ENCODE measurements at regions not wholly inside any gene's neighbourhood (a gene's known extent, or its start where the extent isn't known, plus 50 kb on each side); places are given as distances from the start of the nearest gene placed in this dataset.

DNA sequence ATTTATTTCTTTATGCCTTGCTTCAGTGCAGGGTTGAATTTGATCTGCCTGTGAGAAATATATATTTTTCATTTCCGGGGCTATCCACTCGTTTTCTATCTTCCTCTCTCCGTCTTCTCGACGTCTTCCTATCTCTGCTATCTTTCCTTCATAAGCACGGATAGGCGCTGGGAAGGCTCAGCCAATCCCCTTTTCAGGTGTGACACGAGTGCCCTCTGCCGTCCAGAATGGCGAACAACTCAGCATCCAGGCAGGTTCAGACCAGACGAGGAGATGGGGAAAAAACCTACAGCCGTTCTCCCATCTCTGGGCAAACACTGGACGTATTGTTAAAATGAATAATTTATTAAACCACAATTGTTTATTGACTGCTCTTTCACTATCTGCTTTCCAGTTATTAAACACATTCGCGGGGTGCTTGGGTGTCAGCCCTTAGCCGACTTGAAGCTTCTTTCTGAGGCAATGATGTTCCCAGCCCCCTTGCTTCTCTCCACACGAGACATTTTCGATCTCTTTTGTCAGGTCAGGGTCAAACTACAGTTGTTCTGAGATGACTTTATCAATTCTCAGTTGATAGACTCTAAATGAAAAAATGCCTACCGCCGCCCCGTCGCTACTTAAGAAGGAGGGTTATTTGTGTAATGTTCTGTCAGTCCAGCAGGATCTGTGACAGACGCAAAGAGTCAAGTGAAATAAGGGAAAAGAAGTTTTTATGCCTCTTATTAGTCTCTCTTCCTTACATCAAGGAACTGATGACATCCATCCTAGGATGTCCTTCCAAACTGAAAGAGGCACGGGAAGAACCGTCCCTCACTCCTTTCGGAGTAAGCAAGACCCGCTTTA, 96.3 kb upstream of the NOCT start:
- Histone ChIP-seq H3K27me3 (ENCODE audit: control insufficient read depth in 2 of 2, insufficient read depth in 2 of 2, low read length in 2 of 2) (no peaks in the 10 kb centered on the region), H3K9ac (replicated peaks; ENCODE audit: extremely low read depth, insufficient read depth, low read length) (no peak overlapping the region), H3K9me1 (replicated peaks; ENCODE audit: control insufficient read depth, extremely low read depth, insufficient read depth, low read length) (no peaks in the 10 kb centered on the region), H3K4me2 (ENCODE audit: insufficient read depth, low read length) (no peak overlapping the region), H3K36me3 (ENCODE audit: control insufficient read depth in 2 of 2, extremely low read depth in 1 of 2, insufficient read depth in 2 of 2, low read length in 2 of 2) (no peaks in the 10 kb centered on the region), H3K79me2 (ENCODE audit: control insufficient read depth, insufficient read depth, low read length) (no peaks in the 10 kb centered on the region), H3K4me3 (replicated peaks in 1 of 3; ENCODE audit: insufficient read depth in 1 of 3, low read depth in 1 of 3, low read length in 3 of 3) (no peak overlapping the region), H3K9me3 (replicated peaks; ENCODE audit: control insufficient read depth, insufficient read depth, low read length) (no peaks in the 10 kb centered on the region), H3K4me1 (ENCODE audit: control insufficient read depth, extremely low read depth, insufficient read depth, low read length) (no peaks in the 10 kb centered on the region), H4K20me1 (replicated peaks; ENCODE audit: control insufficient read depth, extremely low read depth, insufficient read depth, low read length) (no peaks in the 10 kb centered on the region), H3K27ac (ENCODE audit: insufficient read depth, low read depth, low read length) (no peak overlapping the region), H2AFZ (ENCODE audit: low read depth, low read length) (no peak overlapping the region)
- ChIA-PET CTCF (interaction anchor here (0.8 to 2.8 kb wide), 6 partner anchors 8 to 1099 kb away, joined by 4 to 26 read pairs (median 6); no protein-coding TSS in a partner anchor), POLR2A (no interaction called here)
- FAIRE-seq (peak; percentile 91), DNase-seq (ENCODE audit: low read depth, low spot score) (peak; percentile 74)
- dilution Hi-C loops (cut with MboI; ENCODE audit: extremely low pct_ligation_motif_present, low sequenced_read_pairs) (no loop called here), intact Hi-C loops (cut with micrococcal nuclease) (loop anchor here (1.0 to 10.0 kb wide), 8 partner anchors 48 to 1099 kb away; no protein-coding TSS in a partner anchor)
- TF ChIP-seq FOS (IDR thresholded peaks at IDR 0.05; ENCODE audit: borderline replicate concordance, insufficient read depth, low read length): no peak
- no peak for TF ChIP-seq MYC (IDR thresholded peaks at IDR 0.05; ENCODE audit: low read depth, low read length)
- TF ChIP-seq POLR2A (IDR thresholded peaks at IDR 0.05; ENCODE audit: low read depth, low read length): no peak
- TF ChIP-seq, protein P1, sequence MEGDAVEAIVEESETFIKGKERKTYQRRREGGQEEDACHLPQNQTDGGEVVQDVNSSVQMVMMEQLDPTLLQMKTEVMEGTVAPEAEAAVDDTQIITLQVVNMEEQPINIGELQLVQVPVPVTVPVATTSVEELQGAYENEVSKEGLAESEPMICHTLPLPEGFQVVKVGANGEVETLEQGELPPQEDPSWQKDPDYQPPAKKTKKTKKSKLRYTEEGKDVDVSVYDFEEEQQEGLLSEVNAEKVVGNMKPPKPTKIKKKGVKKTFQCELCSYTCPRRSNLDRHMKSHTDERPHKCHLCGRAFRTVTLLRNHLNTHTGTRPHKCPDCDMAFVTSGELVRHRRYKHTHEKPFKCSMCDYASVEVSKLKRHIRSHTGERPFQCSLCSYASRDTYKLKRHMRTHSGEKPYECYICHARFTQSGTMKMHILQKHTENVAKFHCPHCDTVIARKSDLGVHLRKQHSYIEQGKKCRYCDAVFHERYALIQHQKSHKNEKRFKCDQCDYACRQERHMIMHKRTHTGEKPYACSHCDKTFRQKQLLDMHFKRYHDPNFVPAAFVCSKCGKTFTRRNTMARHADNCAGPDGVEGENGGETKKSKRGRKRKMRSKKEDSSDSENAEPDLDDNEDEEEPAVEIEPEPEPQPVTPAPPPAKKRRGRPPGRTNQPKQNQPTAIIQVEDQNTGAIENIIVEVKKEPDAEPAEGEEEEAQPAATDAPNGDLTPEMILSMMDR (IDR thresholded peaks at IDR 0.05; ENCODE audit: extremely low read depth in 1 of 2, insufficient read depth in 1 of 2, low read depth in 1 of 2, low read length in 2 of 2): peak; percentile 72 to 75
- peak; percentile 66 for TF ChIP-seq GATA2 (IDR thresholded peaks at IDR 0.05; ENCODE audit: insufficient read depth, insufficient read length, low read depth, low read length)
- no TSS peak for BruUV-seq (replicated peaks)
